ENCODE measurements at regions not wholly inside any gene's neighbourhood (a gene's known extent, or its start where the extent isn't known, plus 50 kb on each side); places are given as distances from the start of the nearest gene placed in this dataset.

GRCh38 chr10:10292501-10292900 is 725.2 kb upstream of the CELF2 start:
- Histone ChIP-seq H3K4me3 (no peak overlapping the region), H3K27me3 (no peaks in the 10 kb centered on the region), H3K4me1 (peaks cover 0 to 4% (median 0%) of the 10 kb centered on the region in 4 donors), H3K36me3 (no peaks in the 10 kb centered on the region), H3K9me3 (no peaks in the 10 kb centered on the region), H3K27ac (no peak overlapping the region)
- WGBS, 2 donors: 73 to 84% methylated on average over 4 of the region's 4 CpGs
- intact Hi-C loops (cut with DNase I): no loop called here
- no peak for DNase-seq
- TF ChIP-seq EP300 (IDR thresholded peaks at IDR 0.05): no peak
- no peak for TF ChIP-seq POLR2AphosphoS5 (IDR thresholded peaks at IDR 0.05)
- no peak for TF ChIP-seq POLR2A (IDR thresholded peaks at IDR 0.05)
- TF ChIP-seq, protein P1, sequence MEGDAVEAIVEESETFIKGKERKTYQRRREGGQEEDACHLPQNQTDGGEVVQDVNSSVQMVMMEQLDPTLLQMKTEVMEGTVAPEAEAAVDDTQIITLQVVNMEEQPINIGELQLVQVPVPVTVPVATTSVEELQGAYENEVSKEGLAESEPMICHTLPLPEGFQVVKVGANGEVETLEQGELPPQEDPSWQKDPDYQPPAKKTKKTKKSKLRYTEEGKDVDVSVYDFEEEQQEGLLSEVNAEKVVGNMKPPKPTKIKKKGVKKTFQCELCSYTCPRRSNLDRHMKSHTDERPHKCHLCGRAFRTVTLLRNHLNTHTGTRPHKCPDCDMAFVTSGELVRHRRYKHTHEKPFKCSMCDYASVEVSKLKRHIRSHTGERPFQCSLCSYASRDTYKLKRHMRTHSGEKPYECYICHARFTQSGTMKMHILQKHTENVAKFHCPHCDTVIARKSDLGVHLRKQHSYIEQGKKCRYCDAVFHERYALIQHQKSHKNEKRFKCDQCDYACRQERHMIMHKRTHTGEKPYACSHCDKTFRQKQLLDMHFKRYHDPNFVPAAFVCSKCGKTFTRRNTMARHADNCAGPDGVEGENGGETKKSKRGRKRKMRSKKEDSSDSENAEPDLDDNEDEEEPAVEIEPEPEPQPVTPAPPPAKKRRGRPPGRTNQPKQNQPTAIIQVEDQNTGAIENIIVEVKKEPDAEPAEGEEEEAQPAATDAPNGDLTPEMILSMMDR (IDR thresholded peaks at IDR 0.05): no peak

DNA sequence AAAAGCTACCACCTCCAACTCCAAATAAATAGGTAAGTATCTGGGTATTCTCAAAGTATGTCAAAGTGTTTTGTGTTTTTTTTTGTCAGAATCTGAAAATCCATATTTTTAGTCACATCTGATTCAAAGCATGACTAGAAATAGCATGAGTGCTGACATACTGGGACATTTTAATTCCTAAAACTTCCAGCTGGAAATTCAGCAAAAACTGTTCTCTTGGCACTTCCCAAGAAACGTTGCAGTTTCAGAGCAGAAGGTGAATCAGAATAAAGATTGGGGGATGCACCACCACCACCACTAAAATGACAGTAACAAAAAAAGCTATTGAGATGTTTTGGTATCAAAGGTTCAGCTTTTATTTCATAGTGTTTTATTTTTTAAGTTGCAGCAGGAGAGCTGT is 724.6 kb upstream of the CELF2 start:
- intact Hi-C loops (cut with DNase I): no loop called here
- 19 to 33% methylated on average over 1 of the region's 1 CpG for WGBS, 2 donors
- Histone ChIP-seq H3K4me1 (peaks cover 0 to 4% (median 0%) of the 10 kb centered on the region in 4 donors), H3K9me3 (no peaks in the 10 kb centered on the region), H3K27me3 (no peaks in the 10 kb centered on the region), H3K4me3 (no peak overlapping the region), H3K36me3 (no peaks in the 10 kb centered on the region), H3K27ac (no peak overlapping the region)
- no peak for DNase-seq
- TF ChIP-seq EP300 (IDR thresholded peaks at IDR 0.05) (no peak), POLR2AphosphoS5 (IDR thresholded peaks at IDR 0.05) (no peak), POLR2A (IDR thresholded peaks at IDR 0.05) (no peak)
- TF ChIP-seq, protein P1 (IDR thresholded peaks at IDR 0.05): no peak

DNA sequence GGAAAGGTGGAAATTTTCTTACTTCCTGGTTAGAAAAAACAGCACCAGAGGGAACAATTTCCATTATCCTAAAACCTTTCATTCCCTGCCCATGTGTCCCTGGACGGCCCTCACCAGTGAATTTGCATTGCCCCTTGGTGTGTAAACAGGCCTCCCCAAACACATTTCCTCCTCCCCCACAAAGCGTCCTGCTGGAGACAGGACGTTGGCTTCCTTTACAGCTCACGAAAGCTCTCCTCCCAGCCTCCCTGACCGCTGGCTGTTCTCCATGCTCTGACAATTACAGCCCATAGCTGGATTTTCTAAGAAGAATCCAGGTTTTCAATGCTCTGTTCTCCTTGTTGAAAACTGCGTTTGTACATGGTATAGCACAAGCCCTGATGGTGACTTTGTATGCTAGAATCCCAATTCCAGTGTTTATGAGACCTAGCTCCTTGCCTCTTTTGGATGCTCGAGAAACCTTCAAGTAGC is 724.2 kb upstream of the CELF2 start:
- Histone ChIP-seq H3K27me3 (no peaks in the 10 kb centered on the region), H3K36me3 (no peaks in the 10 kb centered on the region), H3K27ac (no peak overlapping the region), H3K4me3 (no peak overlapping the region), H3K4me1 (peaks cover 0 to 4% (median 0%) of the 10 kb centered on the region in 4 donors), H3K9me3 (no peaks in the 10 kb centered on the region)
- 16 to 32% methylated on average over 7 of the region's 7 CpGs for WGBS, 2 donors
- TF ChIP-seq POLR2AphosphoS5 (IDR thresholded peaks at IDR 0.05) (no peak), POLR2A (IDR thresholded peaks at IDR 0.05) (no peak), EP300 (IDR thresholded peaks at IDR 0.05) (no peak)
- TF ChIP-seq, protein P1 (IDR thresholded peaks at IDR 0.05): no peak
- DNase-seq: no peak
- intact Hi-C loops (cut with DNase I): no loop called here

- 79 to 87% methylated on average over 9 of the region's 9 CpGs for WGBS, 2 donors
Measured at GRCh38 chr10:10294184-10294880, 723.3 kb upstream of the CELF2 start.

More at GRCh38 chr10:10294184-10294880, 723.3 kb upstream of the CELF2 start:
- H3K4me1 ChIP-seq: peaks cover 0 to 4% (median 0%) of the 10 kb centered on the region in 4 donors
- H3K4me3 ChIP-seq: no peak overlapping the region
- H3K36me3 ChIP-seq: no peaks in the 10 kb centered on the region
- no peak overlapping the region for H3K27ac ChIP-seq
- H3K9me3 ChIP-seq: no peaks in the 10 kb centered on the region
- TF ChIP-seq POLR2A (IDR thresholded peaks at IDR 0.05): no peak
- TF ChIP-seq, protein P1 (IDR thresholded peaks at IDR 0.05): no peak
- TF ChIP-seq POLR2AphosphoS5 (IDR thresholded peaks at IDR 0.05): no peak
- no peak for TF ChIP-seq EP300 (IDR thresholded peaks at IDR 0.05)
- no peaks in the 10 kb centered on the region for H3K27me3 ChIP-seq
- DNase-seq: no peak
- intact Hi-C loops (cut with DNase I): no loop called here
